ENCODE measurements at regions not wholly inside any gene's neighbourhood (a gene's known extent, or its start where the extent isn't known, plus 50 kb on each side); places are given as distances from the start of the nearest gene placed in this dataset.

- Histone ChIP-seq H3K36me3 (ENCODE audit: control insufficient read depth in 1 of 2, insufficient read depth in 2 of 2, low read depth in 1 of 2, low read length in 2 of 2) (no peaks in the 10 kb centered on the region), H3K27ac (ENCODE audit: low read length, poor library complexity, severe bottlenecking) (no peak overlapping the region), H3K18ac (ENCODE audit: low read depth in 1 of 2, low read length in 2 of 2) (no peak overlapping the region), H3K9me3 (ENCODE audit: control insufficient read depth, low read length) (no peaks in the 10 kb centered on the region), H3K23ac (ENCODE audit: low read length in 2 of 2) (no peak overlapping the region), H2BK15ac (ENCODE audit: low read depth, poor library complexity, severe bottlenecking) (no peak overlapping the region), H3K4ac (ENCODE audit: low read depth in 1 of 2, low read length in 2 of 2) (no peak overlapping the region), H2BK12ac (ENCODE audit: low read length in 2 of 2) (no peak overlapping the region), H4K8ac (ENCODE audit: low read length) (no peak overlapping the region), H3K4me3 (ENCODE audit: insufficient read depth in 1 of 2, low read depth in 1 of 2, low read length in 2 of 2) (no peak overlapping the region), H3K9ac (ENCODE audit: low read length) (no peak overlapping the region), H3K27me3 (ENCODE audit: control insufficient read depth in 1 of 2, insufficient read depth in 1 of 2, low read length in 2 of 2) (no peaks in the 10 kb centered on the region), H2AK5ac (ENCODE audit: low read length, severe bottlenecking) (no peak overlapping the region), H2BK5ac (ENCODE audit: low read depth, low read length, poor library complexity, severe bottlenecking) (no peak overlapping the region), H4K91ac (ENCODE audit: low read length) (no peak overlapping the region), H2BK120ac (ENCODE audit: low read depth, low read length) (no peak overlapping the region), H3K4me2 (ENCODE audit: low read length, poor library complexity, severe bottlenecking) (no peak overlapping the region), H3K4me1 (ENCODE audit: control insufficient read depth, insufficient read depth, low read depth, low read length) (no peaks in the 10 kb centered on the region), H3K79me1 (replicated peaks; ENCODE audit: low read length, poor library complexity, severe bottlenecking) (no peaks in the 10 kb centered on the region), H2AFZ (ENCODE audit: low read depth, low read length) (no peak overlapping the region), H3K14ac (ENCODE audit: low read length in 2 of 2) (no peak overlapping the region)
- peak; percentile 5 for DNase-seq
- WGBS, result 80% methylated on average over 1 of the region's 2 CpGs
Measured at GRCh38 chr10:55668326-55668922, 692.6 kb downstream of the ZWINT start.

GRCh38 chr10:55653531-55653930, 707.5 kb downstream of the ZWINT start:
- no peak overlapping the region for H3K14ac ChIP-seq (ENCODE audit: low read length in 2 of 2)

GRCh38 chr10:55641601-55642000, 719.5 kb downstream of the ZWINT start:
- Histone ChIP-seq H3K4me3 (ENCODE audit: insufficient read depth in 1 of 2, low read depth in 1 of 2, low read length in 2 of 2) (no peak overlapping the region), H4K8ac (ENCODE audit: low read length) (no peak overlapping the region), H2BK12ac (ENCODE audit: low read length in 2 of 2) (no peak overlapping the region), H3K27ac (ENCODE audit: low read length, poor library complexity, severe bottlenecking) (no peak overlapping the region), H3K23ac (ENCODE audit: low read length in 2 of 2) (no peak overlapping the region), H2BK15ac (ENCODE audit: low read depth, poor library complexity, severe bottlenecking) (no peak overlapping the region), H3K18ac (ENCODE audit: low read depth in 1 of 2, low read length in 2 of 2) (no peak overlapping the region), H3K36me3 (ENCODE audit: control insufficient read depth in 1 of 2, insufficient read depth in 2 of 2, low read depth in 1 of 2, low read length in 2 of 2) (no peaks in the 10 kb centered on the region), H2AK5ac (ENCODE audit: low read length, severe bottlenecking) (no peak overlapping the region), H3K79me1 (replicated peaks; ENCODE audit: low read length, poor library complexity, severe bottlenecking) (no peaks in the 10 kb centered on the region), H3K9ac (ENCODE audit: low read length) (no peak overlapping the region), H4K91ac (ENCODE audit: low read length) (no peak overlapping the region), H3K27me3 (ENCODE audit: control insufficient read depth in 1 of 2, insufficient read depth in 1 of 2, low read length in 2 of 2) (no peaks in the 10 kb centered on the region), H3K14ac (ENCODE audit: low read length in 2 of 2) (no peak overlapping the region), H3K4me1 (ENCODE audit: control insufficient read depth, insufficient read depth, low read depth, low read length) (no peaks in the 10 kb centered on the region), H3K4ac (ENCODE audit: low read depth in 1 of 2, low read length in 2 of 2) (no peak overlapping the region), H3K4me2 (ENCODE audit: low read length, poor library complexity, severe bottlenecking) (no peak overlapping the region), H2BK5ac (ENCODE audit: low read depth, low read length, poor library complexity, severe bottlenecking) (no peak overlapping the region), H2BK120ac (ENCODE audit: low read depth, low read length) (no peak overlapping the region), H3K9me3 (ENCODE audit: control insufficient read depth, low read length) (no peaks in the 10 kb centered on the region), H2AFZ (ENCODE audit: low read depth, low read length) (no peak overlapping the region)
- DNase-seq, result peak; percentile 1
- WGBS, result 57% methylated on average over 1 of the region's 1 CpG

More at GRCh38 chr10:55653531-55653930, 707.5 kb downstream of the ZWINT start:
- Histone ChIP-seq H3K27ac (ENCODE audit: low read length, poor library complexity, severe bottlenecking) (no peak overlapping the region), H4K91ac (ENCODE audit: low read length) (no peak overlapping the region), H2BK12ac (ENCODE audit: low read length in 2 of 2) (no peak overlapping the region), H3K18ac (ENCODE audit: low read depth in 1 of 2, low read length in 2 of 2) (no peak overlapping the region), H3K4me1 (ENCODE audit: control insufficient read depth, insufficient read depth, low read depth, low read length) (no peaks in the 10 kb centered on the region), H3K79me1 (replicated peaks; ENCODE audit: low read length, poor library complexity, severe bottlenecking) (no peaks in the 10 kb centered on the region), H2BK5ac (ENCODE audit: low read depth, low read length, poor library complexity, severe bottlenecking) (no peak overlapping the region), H2BK15ac (ENCODE audit: low read depth, poor library complexity, severe bottlenecking) (no peak overlapping the region), H3K4ac (ENCODE audit: low read depth in 1 of 2, low read length in 2 of 2) (no peak overlapping the region), H2AFZ (ENCODE audit: low read depth, low read length) (no peak overlapping the region), H4K8ac (ENCODE audit: low read length) (no peak overlapping the region), H3K27me3 (ENCODE audit: control insufficient read depth in 1 of 2, insufficient read depth in 1 of 2, low read length in 2 of 2) (no peaks in the 10 kb centered on the region), H3K4me2 (ENCODE audit: low read length, poor library complexity, severe bottlenecking) (no peak overlapping the region), H3K4me3 (ENCODE audit: insufficient read depth in 1 of 2, low read depth in 1 of 2, low read length in 2 of 2) (no peak overlapping the region), H3K36me3 (ENCODE audit: control insufficient read depth in 1 of 2, insufficient read depth in 2 of 2, low read depth in 1 of 2, low read length in 2 of 2) (no peaks in the 10 kb centered on the region), H2BK120ac (ENCODE audit: low read depth, low read length) (no peak overlapping the region), H3K9ac (ENCODE audit: low read length) (no peak overlapping the region), H3K9me3 (ENCODE audit: control insufficient read depth, low read length) (no peaks in the 10 kb centered on the region), H2AK5ac (ENCODE audit: low read length, severe bottlenecking) (no peak overlapping the region), H3K23ac (ENCODE audit: low read length in 2 of 2) (no peak overlapping the region)
- DNase-seq, result no peak

GRCh38 chr10:55631071-55631654, 729.9 kb downstream of the ZWINT start:
- Histone ChIP-seq H3K4me3 (ENCODE audit: insufficient read depth in 1 of 2, low read depth in 1 of 2, low read length in 2 of 2) (peak overlapping the region; percentile 55 to 77), H3K4me2 (ENCODE audit: low read length, poor library complexity, severe bottlenecking) (peak overlapping the region; percentile 89), H3K27me3 (ENCODE audit: control insufficient read depth in 1 of 2, insufficient read depth in 1 of 2, low read length in 2 of 2) (peaks cover 15 to 49% of the 10 kb centered on the region in 2 experiments), H3K18ac (ENCODE audit: low read depth in 1 of 2, low read length in 2 of 2) (no peak overlapping the region), H2BK15ac (ENCODE audit: low read depth, poor library complexity, severe bottlenecking) (no peak overlapping the region), H3K4me1 (ENCODE audit: control insufficient read depth, insufficient read depth, low read depth, low read length) (peaks cover 15% of the 10 kb centered on the region), H2BK12ac (ENCODE audit: low read length in 2 of 2) (no peak overlapping the region), H2AK5ac (ENCODE audit: low read length, severe bottlenecking) (no peak overlapping the region), H3K23ac (ENCODE audit: low read length in 2 of 2) (no peak overlapping the region), H3K27ac (ENCODE audit: low read length, poor library complexity, severe bottlenecking) (no peak overlapping the region), H3K79me1 (replicated peaks; ENCODE audit: low read length, poor library complexity, severe bottlenecking) (no peaks in the 10 kb centered on the region), H4K91ac (ENCODE audit: low read length) (no peak overlapping the region), H3K14ac (ENCODE audit: low read length in 2 of 2) (no peak overlapping the region), H3K4ac (ENCODE audit: low read depth in 1 of 2, low read length in 2 of 2) (no peak overlapping the region), H2BK5ac (ENCODE audit: low read depth, low read length, poor library complexity, severe bottlenecking) (no peak overlapping the region), H4K8ac (ENCODE audit: low read length) (no peak overlapping the region), H2BK120ac (ENCODE audit: low read depth, low read length) (no peak overlapping the region), H3K9me3 (ENCODE audit: control insufficient read depth, low read length) (no peaks in the 10 kb centered on the region), H3K9ac (ENCODE audit: low read length) (peak overlapping the region; percentile 11), H2AFZ (ENCODE audit: low read depth, low read length) (peak overlapping the region; percentile 87), H3K36me3 (ENCODE audit: control insufficient read depth in 1 of 2, insufficient read depth in 2 of 2, low read depth in 1 of 2, low read length in 2 of 2) (no peaks in the 10 kb centered on the region)
- under 1% methylated on average over 49 of the region's 49 CpGs for WGBS
- DNase-seq, result peak; percentile 72
